ENCODE measurements at regions not wholly inside any gene's neighbourhood (a gene's known extent, or its start where the extent isn't known, plus 50 kb on each side); places are given as distances from the start of the nearest gene placed in this dataset.

- TF ChIP-seq CTCF (optimal IDR thresholded peaks at IDR 0.05 in 1 of 3, IDR thresholded peaks at IDR 0.05 in 1 of 3, conservative IDR thresholded peaks at IDR 0.05 in 1 of 3; ENCODE audit: extremely low read depth in 1 of 3, insufficient read depth in 2 of 3, low read length in 3 of 3) (peak in 1 of 3 experiments; percentile 7), EZH2 (IDR thresholded peaks at IDR 0.05; ENCODE audit: low read length) (no peak)
Observed at GRCh38 chr2:53508667-53509066, 258.9 kb upstream of the CHAC2 start.
